ENCODE measurements at regions not wholly inside any gene's neighbourhood (a gene's known extent, or its start where the extent isn't known, plus 50 kb on each side); places are given as distances from the start of the nearest gene placed in this dataset.

- no peak for DNase-seq
These were observed 227.2 kb upstream of the BLID start for GRCh38 chr11:122343210-122343609.

- no peak for DNase-seq
These were observed 226.2 kb upstream of the BLID start for GRCh38 chr11:122342089-122342744.

- no peak for DNase-seq
These were observed 225.5 kb upstream of the BLID start for GRCh38 chr11:122341477-122341876.

GRCh38 chr11:122340607-122341290, 224.7 kb upstream of the BLID start:
- no peak for DNase-seq

DNA sequence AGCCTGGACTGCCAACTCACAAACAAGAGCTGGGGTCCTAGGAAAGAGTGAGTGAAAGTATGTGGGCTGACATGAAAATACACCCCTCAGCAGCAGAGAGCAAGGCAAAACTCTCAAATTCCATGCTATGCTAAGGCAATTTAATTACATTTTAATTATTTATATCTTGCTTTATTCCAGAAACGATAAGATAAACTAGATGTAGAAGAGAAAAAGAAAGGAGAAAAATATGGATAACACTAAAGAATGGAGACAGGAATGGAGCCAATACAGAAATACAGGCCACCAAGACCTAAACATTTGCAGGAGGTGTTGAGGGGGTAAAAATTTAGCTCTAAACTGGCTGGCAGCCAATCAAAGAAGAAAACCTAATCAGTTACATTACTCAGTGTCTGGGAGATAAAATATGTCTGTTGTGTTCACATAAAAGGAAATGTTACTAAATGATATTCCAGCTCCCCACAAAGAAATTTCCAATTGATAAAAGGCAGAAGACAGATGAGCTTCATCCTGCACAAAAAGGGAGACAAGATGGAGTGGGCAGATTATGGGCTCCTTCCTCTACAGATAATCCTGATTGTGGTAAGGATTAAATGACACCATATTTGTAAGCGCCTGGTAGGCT, 223.5 kb upstream of the BLID start:
- DNase-seq = no peak

GRCh38 chr11:122337704-122338103, 221.7 kb upstream of the BLID start:
- no peak for DNase-seq

GRCh38 chr11:122337241-122337640, 221.2 kb upstream of the BLID start:
- no peak for DNase-seq

DNA sequence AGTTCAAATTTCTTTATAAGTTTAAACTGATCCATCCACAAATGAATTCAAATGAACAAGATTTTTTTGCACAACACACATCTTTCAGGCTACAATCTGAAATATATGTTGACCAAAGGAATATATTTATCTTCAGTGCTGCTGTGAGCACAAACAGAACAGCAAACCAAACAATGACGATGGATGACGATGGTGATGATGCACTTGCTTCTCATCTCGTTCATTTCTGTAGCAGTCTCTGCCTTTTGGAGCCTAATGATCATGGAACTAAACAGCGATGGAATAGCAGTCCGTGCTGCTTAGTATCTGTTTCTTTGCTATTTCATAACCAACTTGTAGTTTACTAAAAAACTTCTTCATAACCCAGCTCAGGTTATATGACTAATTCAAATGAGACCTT, 220.7 kb upstream of the BLID start:
- no peak for DNase-seq

DNA sequence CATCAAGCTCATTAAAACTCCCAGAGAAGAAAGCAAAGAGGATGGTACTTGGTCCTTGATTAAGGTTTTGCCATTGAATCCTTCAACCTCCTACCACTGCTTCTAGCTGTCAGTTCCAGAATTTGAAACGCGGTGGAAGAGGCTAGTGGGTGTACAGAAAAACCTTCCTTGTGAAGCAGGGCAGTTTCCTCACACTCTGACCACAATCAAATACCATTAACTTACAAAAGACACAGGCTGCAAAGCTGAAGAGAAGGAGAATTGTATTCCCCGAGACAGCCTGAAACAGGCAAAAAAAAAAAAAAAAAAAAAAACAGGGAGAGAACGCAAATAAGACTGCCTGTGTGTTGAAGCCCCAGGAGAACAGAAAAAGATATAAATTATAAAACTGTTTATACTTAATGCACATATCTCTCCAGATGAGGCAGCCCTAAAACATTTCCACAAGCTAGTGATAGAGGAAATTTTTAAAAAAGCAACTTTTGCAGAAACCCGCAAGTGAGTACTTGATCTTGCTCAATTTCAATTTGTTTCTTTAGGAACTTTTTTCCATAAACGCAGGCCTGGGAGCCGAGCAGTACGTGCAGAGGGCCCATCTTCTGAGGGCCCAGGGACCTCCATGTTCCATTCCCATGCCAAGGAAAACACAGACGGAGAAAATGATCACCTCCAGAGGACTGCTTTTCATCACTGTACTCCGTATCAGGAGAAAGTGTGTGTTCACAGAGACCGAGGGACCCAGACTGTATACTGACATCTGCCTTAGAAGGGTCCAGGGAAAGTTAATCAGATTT, 218.7 kb upstream of the BLID start:
- no peak for DNase-seq

GRCh38 chr11:122333467-122333866, 217.5 kb upstream of the BLID start:
- DNase-seq = no peak

- no peak for DNase-seq
These were observed 215.1 kb upstream of the BLID start for GRCh38 chr11:122331079-122331478.

GRCh38 chr11:122330279-122330965, 214.4 kb upstream of the BLID start:
- DNase-seq = no peak

DNA sequence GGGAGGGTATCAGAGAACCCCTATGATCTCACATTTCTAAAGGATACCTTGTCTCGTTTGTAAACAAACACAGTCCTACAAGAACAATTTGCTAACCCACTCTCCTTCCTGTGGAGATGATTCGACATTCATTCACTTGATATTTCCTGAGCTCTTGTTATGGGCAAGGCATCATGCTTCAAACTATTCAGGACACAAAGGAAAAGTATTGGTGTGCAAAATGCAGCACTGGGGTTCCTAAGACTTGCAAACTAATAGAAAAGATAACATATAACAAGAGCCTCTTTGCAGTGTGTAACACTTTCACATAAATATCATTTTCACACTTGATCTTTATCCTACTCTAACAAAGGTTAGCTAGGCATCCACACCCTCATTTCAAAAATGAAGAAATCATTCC, 211.5 kb upstream of the BLID start:
- DNase-seq = no peak

DNA sequence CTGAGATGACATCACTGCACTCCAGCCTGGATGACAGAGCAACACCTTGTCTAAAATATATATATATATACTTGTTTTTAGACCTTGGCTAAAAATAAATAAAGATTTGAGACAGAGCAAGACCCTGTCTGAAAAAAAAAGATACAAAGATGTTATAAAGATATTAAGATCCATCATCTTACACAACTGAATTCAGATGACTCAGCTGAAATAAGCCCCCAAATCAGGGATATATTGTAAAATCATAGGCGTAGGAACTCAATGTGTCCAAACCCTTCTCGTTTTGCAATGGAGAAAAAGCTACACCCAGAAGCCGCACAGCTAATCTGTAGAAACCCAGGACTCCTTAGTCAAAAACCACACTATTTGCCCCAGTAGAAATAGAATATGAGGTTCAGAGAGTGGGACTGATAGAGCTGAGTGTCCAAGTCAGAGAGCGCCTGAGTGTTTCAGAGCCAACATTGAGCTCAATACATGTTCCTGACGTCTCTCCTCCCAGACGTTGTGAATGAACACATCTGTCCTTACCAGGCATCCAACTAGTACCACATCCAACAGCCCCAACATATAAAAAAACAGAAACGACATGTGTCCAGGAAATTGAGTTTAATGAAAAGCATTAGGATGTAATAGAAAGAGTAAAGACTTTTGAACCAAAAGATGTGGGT, 207.9 kb upstream of the BLID start:
- DNase-seq = no peak

DNA sequence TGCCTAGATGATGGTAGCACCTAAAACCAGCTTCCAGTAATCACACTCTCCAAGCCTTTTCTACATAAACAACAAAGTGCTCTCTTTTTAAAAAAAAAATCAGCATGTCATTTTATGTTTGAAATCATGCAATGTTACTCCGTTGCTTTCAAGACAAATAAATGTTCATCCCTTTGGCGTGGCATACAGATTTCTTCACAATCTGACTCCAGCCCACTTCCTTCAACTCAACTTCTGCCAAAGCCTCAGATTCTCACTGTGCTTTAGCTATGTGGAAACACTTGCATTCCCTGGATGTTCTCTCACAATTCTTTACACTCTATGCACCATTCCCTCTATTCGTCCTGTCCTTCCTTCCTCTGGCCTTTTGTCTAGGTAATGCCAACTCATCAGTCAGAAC, 206.3 kb upstream of the BLID start:
- DNase-seq = no peak

GRCh38 chr11:122320671-122321070, 204.7 kb upstream of the BLID start:
- DNase-seq = no peak

DNA sequence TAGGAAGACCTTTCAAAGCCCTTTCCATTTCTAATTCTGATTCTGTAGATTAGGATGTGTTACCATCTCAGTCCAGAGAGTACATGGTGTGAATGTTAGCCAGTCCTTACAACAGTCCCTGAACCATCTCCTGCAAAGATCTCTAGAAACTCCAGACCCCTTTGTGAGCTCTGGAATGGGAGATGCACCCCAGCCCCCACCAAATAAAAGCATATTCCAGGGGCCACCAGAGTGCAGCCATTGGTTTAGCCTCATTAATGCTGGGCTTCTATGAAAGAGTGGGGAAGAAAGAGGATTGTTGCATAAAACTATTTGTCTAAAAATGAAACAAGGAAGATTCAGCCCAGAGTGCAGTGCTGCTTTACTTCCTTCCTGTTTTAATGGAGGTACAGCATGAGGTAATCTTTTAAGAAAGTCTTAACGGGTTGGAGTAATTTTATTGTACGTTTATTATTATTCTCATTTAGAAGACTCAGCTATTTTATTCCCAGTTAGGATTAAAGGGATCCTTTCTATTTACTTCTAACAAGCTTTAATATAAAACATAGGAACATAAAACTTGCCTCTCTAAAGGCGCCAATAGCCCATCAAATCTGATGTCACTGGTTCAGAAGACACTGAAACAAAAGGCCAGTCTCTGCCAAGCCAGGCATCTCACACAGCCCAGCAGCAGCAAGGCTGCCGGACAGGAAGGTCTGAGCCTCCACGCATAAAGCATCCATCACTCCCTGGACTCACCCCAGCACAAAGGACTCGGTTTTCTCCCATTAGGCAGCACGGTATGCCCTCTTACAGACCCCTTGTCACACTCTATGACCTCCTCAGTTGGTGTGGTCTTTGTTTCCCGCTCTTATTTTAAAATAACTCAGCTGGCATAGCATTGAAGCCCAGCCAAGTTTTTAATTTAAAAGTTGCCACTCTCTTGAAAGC, 203.9 kb upstream of the BLID start:
- DNase-seq = no peak

GRCh38 chr11:122319085-122319484, 203.1 kb upstream of the BLID start:
- no peak for DNase-seq

GRCh38 chr11:122317305-122317704, 201.3 kb upstream of the BLID start:
- no peak for DNase-seq

DNA sequence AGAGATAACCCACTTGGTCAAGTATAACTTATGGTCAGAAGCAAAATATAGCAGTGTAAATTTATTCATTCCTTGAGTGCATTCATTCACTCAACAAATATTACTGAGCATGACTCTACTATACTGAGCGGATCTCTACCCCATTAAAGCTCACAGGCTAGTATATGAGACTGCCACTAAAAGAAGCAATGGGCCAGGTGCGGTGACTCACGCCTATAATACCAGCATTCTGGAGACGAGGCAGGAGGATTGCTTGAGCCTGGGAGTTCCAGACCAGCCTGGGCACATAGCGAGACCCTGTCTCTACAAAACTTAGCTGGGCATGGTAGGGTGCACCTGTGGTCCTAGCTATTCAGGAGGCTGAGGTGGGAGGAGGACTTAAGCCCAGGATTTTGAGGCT, 197.6 kb upstream of the BLID start:
- DNase-seq = no peak

DNA sequence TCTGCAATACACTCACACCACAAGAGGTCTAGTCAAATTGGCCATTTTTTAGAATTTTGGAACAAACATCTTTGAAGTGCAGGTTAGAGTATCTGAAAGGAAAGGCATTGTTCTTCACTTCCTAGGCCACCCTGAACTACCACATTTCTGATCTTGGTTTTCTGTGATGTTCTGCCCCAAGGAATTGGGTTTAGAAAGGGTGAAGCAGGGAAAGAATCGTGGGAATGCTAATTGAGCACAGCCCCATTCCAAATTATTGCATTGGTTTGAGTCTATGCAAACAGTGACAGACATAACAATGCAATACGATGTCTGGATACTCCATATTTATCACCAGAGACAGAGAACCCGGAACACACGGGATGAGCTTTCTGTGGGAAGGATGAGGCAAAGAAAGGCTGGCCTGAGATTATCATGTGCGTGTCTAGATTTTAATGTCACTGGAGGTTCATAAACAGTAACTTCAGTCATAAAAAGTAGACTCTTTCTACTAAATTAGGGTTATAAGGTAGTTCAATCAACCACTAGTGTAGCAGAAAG, 195.3 kb upstream of the BLID start:
- DNase-seq = no peak

All from GOT3 (cell line).